B cell (primary cell): ENCODE measurements at regions not wholly inside any gene's neighbourhood (a gene's known extent, or its start where the extent isn't known, plus 50 kb on each side); places are given as distances from the start of the nearest gene placed in this dataset.

ENCODE experiments used
- ATAC-seq: fragments of 200-7000 bp; cut with Tn5 transposase; one replicate; pipeline ENCODE4 v1.10.0; 2021; ENCODE audit warnings: low read depth, mild to moderate bottlenecking, moderate number of reproducible peaks, moderate library complexity
- CTCF ChIA-PET: fragments of 350-600 bp; sonication (Branson Sonifier 250); formaldehyde crosslinking; loops from one replicate; lab custom pipeline; 2021; ENCODE audit warnings: antibody characterized with exemption, inconsistent platforms; lab: Charles Lee
- POLR2A ChIA-PET: fragments of 350-600 bp; sonication (Branson Sonifier 250); formaldehyde crosslinking; loops from one replicate; lab custom pipeline; 2021; ENCODE audit warnings: antibody characterized with exemption; lab: Charles Lee
- DNase-seq: peaks from one replicate; pipeline ENCODE4 v3.0.0; 2013
- H2AFZ ChIP-seq: 2 replicates; pipeline ENCODE4 v1.6.1; 2012; ENCODE audit warnings: mild to moderate bottlenecking, low read depth, low read length; ENCODE audit not compliant: insufficient read depth, poor library complexity, severe bottlenecking
- H3K27ac ChIP-seq, 2 donors: 1 replicate in 1 of 2; 2 replicates in 1 of 2; pipeline ENCODE4 v1.5.1; 2012 to 2013; ENCODE audit warnings: low read length in 2 of 2, mild to moderate bottlenecking in 2 of 2, moderate library complexity in 1 of 2
- H3K27me3 ChIP-seq, 4 experiments: fragments of 200-600 bp in 1 of 4; sonication (generic) in 1 of 4; replicated peaks in 1 of 4; 1 replicate in 2 of 4; 2 replicates in 2 of 4; pipeline versions ENCODE4 v1.6.1 to v1.7.0; 2013 to 2016; ENCODE audit warnings: low read length in 3 of 4, mild to moderate bottlenecking in 2 of 4, mixed read lengths in 1 of 4, moderate library complexity in 1 of 4; ENCODE audit not compliant: insufficient read depth in 4 of 4, control insufficient read depth in 3 of 4; ENCODE audit errors: control extremely low read depth in 1 of 4
- H3K36me3 ChIP-seq, 2 experiments: replicated peaks in 1 of 2; 1 replicate in 1 of 2; 2 replicates in 1 of 2; pipeline versions ENCODE4 v1.6.1 to v1.7.1; 2013; ENCODE audit warnings: low read length in 1 of 2; ENCODE audit not compliant: insufficient read depth in 2 of 2, control insufficient read depth in 1 of 2; ENCODE audit errors: control extremely low read depth in 1 of 2, extremely low read depth in 1 of 2
- H3K4me1 ChIP-seq, 2 donors: fragments of 200-600 bp in 1 of 2; sonication (generic) in 1 of 2; 1 replicate in 1 of 2; 2 replicates in 1 of 2; pipeline versions ENCODE4 v1.5.1 to v1.6.1; 2013 to 2017; ENCODE audit warnings: low read length in 2 of 2; ENCODE audit not compliant: control insufficient read depth in 2 of 2, insufficient read depth in 2 of 2
- H3K4me2 ChIP-seq: replicated peaks from 2 replicates; pipeline ENCODE3; 2012; ENCODE audit warnings: mild to moderate bottlenecking, low read depth, low read length; ENCODE audit not compliant: poor library complexity, severe bottlenecking
- H3K4me3 ChIP-seq, 5 experiments: fragments of 200-600 bp in 1 of 5; sonication (generic) in 1 of 5; 1 replicate in 3 of 5; 2 replicates in 2 of 5; pipeline versions ENCODE4 v1.5.1 to v1.7.0; 2011 to 2016; ENCODE audit warnings: low read length in 4 of 5, mild to moderate bottlenecking in 4 of 5, low read depth in 2 of 5, control low read depth in 1 of 5, moderate library complexity in 1 of 5; ENCODE audit not compliant: insufficient read depth in 1 of 5; ENCODE audit errors: control extremely low read depth in 1 of 5, extremely low read depth in 1 of 5
- H3K79me2 ChIP-seq: fragments of 200-600 bp; sonication (generic); one replicate; pipeline ENCODE4 v1.6.0; 2016; ENCODE audit warnings: low read length; ENCODE audit not compliant: control insufficient read depth, insufficient read depth
- H3K9ac ChIP-seq: fragments of 200-600 bp; sonication (generic); 2 replicates; pipeline ENCODE4 v1.6.1; 2017; ENCODE audit warnings: mild to moderate bottlenecking, low read length, moderate library complexity
- H3K9me3 ChIP-seq, 3 donors: one replicate each; pipeline versions ENCODE4 v1.6.1 to v1.7.1; 2013; ENCODE audit warnings: low read length in 2 of 3; ENCODE audit not compliant: control insufficient read depth in 2 of 3, insufficient read depth in 1 of 3; ENCODE audit errors: control extremely low read depth in 1 of 3
- H4K20me1 ChIP-seq: 2 replicates; pipeline ENCODE4 v1.6.0; 2012; ENCODE audit warnings: mild to moderate bottlenecking, low read length; ENCODE audit not compliant: insufficient read depth, control insufficient read depth, poor library complexity, severe bottlenecking
- H3K27ac Mint-ChIP-seq: one replicate; pipeline ENCODE4 v1.8.0; 2021; ENCODE audit warnings: mixed read lengths
- H3K27me3 Mint-ChIP-seq: one replicate; pipeline ENCODE4 v1.8.0; 2021; ENCODE audit warnings: mixed read lengths
- H3K4me1 Mint-ChIP-seq: one replicate; pipeline ENCODE4 v1.8.0; 2021; ENCODE audit warnings: mixed read lengths
- H3K4me3 Mint-ChIP-seq: one replicate; pipeline ENCODE4 v1.8.0; 2021; ENCODE audit warnings: mixed read lengths
- H3K9me3 Mint-ChIP-seq: one replicate; pipeline ENCODE4 v1.8.0; 2022; ENCODE audit warnings: mixed read lengths; ENCODE audit not compliant: insufficient read depth
- EZH2 ChIP-seq: IDR thresholded peaks from 2 replicates; pipeline ENCODE4 v1.6.1; 2012; ENCODE audit warnings: borderline replicate concordance, low read depth, mild to moderate bottlenecking, moderate library complexity, low read length; ENCODE audit not compliant: insufficient read depth, poor library complexity, severe bottlenecking
- WGBS: methylation state at CpG from one replicate; pipeline ENCODE4 v1.1.5; 2013; ENCODE audit warnings: missing lambda C conversion rate; ENCODE audit not compliant: insufficient coverage; 5-methylcytosine and 5-hydroxymethylcytosine counted together
- intact Hi-C: fragments of 100-400 bp; cut with micrococcal nuclease; formaldehyde crosslinking; loops from one replicate; pipeline ENCODE4 v1.10.0; 2022
- TF ChIP-seq, protein P1 (sequence below): fragments of 200-600 bp; IDR thresholded peaks from one replicate; pipeline ENCODE4 v1.8.0; 2022; ENCODE audit warnings: antibody characterized with exemption, mild to moderate bottlenecking

DNA sequence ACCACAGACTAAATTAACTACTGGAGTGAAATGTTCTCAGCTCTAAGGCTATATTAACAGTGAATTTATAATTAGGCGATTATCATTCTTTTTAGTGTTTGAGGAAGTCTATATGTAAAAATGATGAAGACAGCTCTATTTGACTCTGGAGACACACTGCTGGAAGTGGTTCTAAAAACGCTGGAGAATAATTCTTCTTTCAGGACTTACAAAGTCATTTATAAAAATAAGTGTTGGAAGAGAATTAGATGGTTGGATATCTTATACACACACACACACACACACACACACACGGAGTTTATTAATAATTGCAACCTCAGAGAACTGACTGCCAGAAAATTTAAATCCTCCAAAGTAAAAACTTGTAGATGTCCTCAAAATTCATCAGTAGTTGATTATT is 1171.3 kb downstream of the EFNB2 start:
- Histone ChIP-seq H2AFZ (peak overlapping the region; percentile 9), H3K4me3 (no peak overlapping the region), H3K4me1 (no peaks in the 10 kb centered on the region), H3K79me2 (no peaks in the 10 kb centered on the region), H3K9me3 (no peaks in the 10 kb centered on the region), H3K4me2 (no peak overlapping the region), H4K20me1 (no peaks in the 10 kb centered on the region), H3K27ac (no peak overlapping the region), H3K27me3 (no peaks in the 10 kb centered on the region), H3K36me3 (no peaks in the 10 kb centered on the region), H3K9ac (no peak overlapping the region)
- Mint-ChIP-seq H3K9me3 (peaks cover 4% of the 10 kb centered on the region), H3K4me3 (no peak overlapping the region), H3K27me3 (no peaks in the 10 kb centered on the region), H3K27ac (no peak overlapping the region), H3K4me1 (no peaks in the 10 kb centered on the region)
- no CpG with 5 or more reads among the region's 3 CpGs for WGBS
- CTCF ChIA-PET = no interaction called here
- POLR2A ChIA-PET = no interaction called here
- intact Hi-C loops = no loop called here
- TF ChIP-seq EZH2 = no peak
- TF ChIP-seq, protein P1, sequence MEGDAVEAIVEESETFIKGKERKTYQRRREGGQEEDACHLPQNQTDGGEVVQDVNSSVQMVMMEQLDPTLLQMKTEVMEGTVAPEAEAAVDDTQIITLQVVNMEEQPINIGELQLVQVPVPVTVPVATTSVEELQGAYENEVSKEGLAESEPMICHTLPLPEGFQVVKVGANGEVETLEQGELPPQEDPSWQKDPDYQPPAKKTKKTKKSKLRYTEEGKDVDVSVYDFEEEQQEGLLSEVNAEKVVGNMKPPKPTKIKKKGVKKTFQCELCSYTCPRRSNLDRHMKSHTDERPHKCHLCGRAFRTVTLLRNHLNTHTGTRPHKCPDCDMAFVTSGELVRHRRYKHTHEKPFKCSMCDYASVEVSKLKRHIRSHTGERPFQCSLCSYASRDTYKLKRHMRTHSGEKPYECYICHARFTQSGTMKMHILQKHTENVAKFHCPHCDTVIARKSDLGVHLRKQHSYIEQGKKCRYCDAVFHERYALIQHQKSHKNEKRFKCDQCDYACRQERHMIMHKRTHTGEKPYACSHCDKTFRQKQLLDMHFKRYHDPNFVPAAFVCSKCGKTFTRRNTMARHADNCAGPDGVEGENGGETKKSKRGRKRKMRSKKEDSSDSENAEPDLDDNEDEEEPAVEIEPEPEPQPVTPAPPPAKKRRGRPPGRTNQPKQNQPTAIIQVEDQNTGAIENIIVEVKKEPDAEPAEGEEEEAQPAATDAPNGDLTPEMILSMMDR = no peak
- DNase-seq = no peak
- ATAC-seq = no peak

- Mint-ChIP-seq H3K9me3 (peaks cover 3% of the 10 kb centered on the region), H3K4me3 (no peak overlapping the region), H3K27ac (no peak overlapping the region), H3K4me1 (no peaks in the 10 kb centered on the region), H3K27me3 (no peaks in the 10 kb centered on the region)
- Histone ChIP-seq H4K20me1 (no peaks in the 10 kb centered on the region), H3K4me1 (no peaks in the 10 kb centered on the region), H3K9ac (no peak overlapping the region), H3K9me3 (no peaks in the 10 kb centered on the region), H3K27ac (no peak overlapping the region), H3K79me2 (no peaks in the 10 kb centered on the region), H3K36me3 (no peaks in the 10 kb centered on the region), H3K27me3 (no peaks in the 10 kb centered on the region), H3K4me3 (no peak overlapping the region), H2AFZ (peak overlapping the region; percentile 9), H3K4me2 (no peak overlapping the region)
- WGBS = 0% methylated on average over 3 of the region's 8 CpGs
- ATAC-seq (no peak), DNase-seq (no peak)
- intact Hi-C loops = no loop called here
- ChIA-PET CTCF (no interaction called here), POLR2A (no interaction called here)
- TF ChIP-seq, protein P1 = no peak
- TF ChIP-seq EZH2 = no peak
Measured at GRCh38 chr13:105363261-105364190, 1171.9 kb downstream of the EFNB2 start.
